H7 (cell line): ENCODE measurements at regions not wholly inside any gene's neighbourhood (a gene's known extent, or its start where the extent isn't known, plus 50 kb on each side); places are given as distances from the start of the nearest gene placed in this dataset.
A peak's percentile ranks its signal among the peaks of the same experiment; 100 is the strongest.
"Not testable (repeated sequence)": the region's sequence is repeated elsewhere in the genome, so short reads cannot be mapped to it uniquely, and the experiment has no call there.

Experiments used
- DNase-seq: peaks from one replicate; pipeline ENCODE4 v3.0.0; 2012
- H3K27me3 ChIP-seq: 2 replicates; pipeline ENCODE4 v1.6.0; 2011; ENCODE audit warnings: mild to moderate bottlenecking, low read length; ENCODE audit not compliant: control insufficient read depth, insufficient read depth
- H3K36me3 ChIP-seq: replicated peaks from 2 replicates; pipeline ENCODE4 v1.5.1; 2011; ENCODE audit warnings: low read length; ENCODE audit not compliant: control insufficient read depth, insufficient read depth
- H3K4me3 ChIP-seq: 2 replicates; pipeline ENCODE4 v1.5.1; 2011; ENCODE audit warnings: low read depth, mild to moderate bottlenecking, control low read depth, low read length, moderate library complexity; ENCODE audit not compliant: insufficient read depth

DNA sequence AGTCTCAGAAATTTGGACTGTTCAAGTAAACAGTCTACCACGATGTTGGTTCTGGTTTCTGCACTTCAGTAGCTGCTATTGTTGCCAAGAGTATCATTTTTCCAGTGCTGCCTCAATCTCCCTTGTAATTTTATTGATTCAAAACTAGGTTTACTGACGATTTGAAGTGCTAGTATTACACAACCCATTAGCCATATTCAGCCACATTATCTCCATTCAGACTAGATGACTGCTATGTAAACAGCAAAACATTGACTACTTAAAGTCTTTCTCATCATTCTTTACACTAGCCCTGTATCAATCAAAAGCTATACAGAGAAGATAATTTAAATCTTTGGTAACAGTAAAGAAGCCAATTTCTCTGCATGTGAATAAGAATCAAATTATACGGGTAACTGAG lies 102.0 kb upstream of the TSLP start:
- no peak overlapping the region for H3K4me3 ChIP-seq
- H3K36me3 ChIP-seq = no peaks in the 10 kb centered on the region
- no peaks in the 10 kb centered on the region for H3K27me3 ChIP-seq
- DNase-seq = no peak

- no peaks in the 10 kb centered on the region for H3K27me3 ChIP-seq
- peak; percentile 19 for DNase-seq
- no peaks in the 10 kb centered on the region for H3K36me3 ChIP-seq
- no peak overlapping the region for H3K4me3 ChIP-seq
These were observed 98.0 kb upstream of the TSLP start for GRCh38 chr5:110973510-110973909.

- H3K4me3 ChIP-seq = no peak overlapping the region
- H3K27me3 ChIP-seq = no peaks in the 10 kb centered on the region
- no peak for DNase-seq
- H3K36me3 ChIP-seq = no peaks in the 10 kb centered on the region
These were observed 93.6 kb upstream of the TSLP start for GRCh38 chr5:110977915-110978314.

GRCh38 chr5:110985882-110986281 lies 85.6 kb upstream of the TSLP start:
- not testable (repeated sequence) for H3K27me3 ChIP-seq, H3K4me3 ChIP-seq, DNase-seq, H3K36me3 ChIP-seq

DNA sequence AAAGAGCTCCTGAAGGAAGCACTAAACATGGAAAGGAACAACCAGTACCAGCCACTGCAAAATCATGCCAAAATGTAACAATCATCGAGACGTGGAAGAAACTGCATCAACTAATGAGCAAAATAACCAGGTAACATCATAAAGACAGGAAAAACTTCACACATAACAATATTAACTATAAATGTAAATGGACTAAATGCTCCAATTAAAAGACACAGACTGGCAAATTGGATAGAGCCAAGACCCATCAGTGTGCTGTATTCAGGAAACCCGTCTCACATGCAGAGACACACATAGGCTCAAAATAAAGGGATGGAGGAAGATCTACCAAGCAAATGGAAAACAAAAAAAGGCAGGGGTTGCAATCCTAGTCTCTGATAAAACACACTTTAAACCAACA lies 83.9 kb upstream of the TSLP start:
- not testable (repeated sequence) for H3K4me3 ChIP-seq, DNase-seq, H3K36me3 ChIP-seq, H3K27me3 ChIP-seq

- H3K4me3 ChIP-seq = no peak overlapping the region
- no peak for DNase-seq
- no peaks in the 10 kb centered on the region for H3K36me3 ChIP-seq
- H3K27me3 ChIP-seq = no peaks in the 10 kb centered on the region
These were observed 74.8 kb upstream of the TSLP start for GRCh38 chr5:110996742-110997141.

DNA sequence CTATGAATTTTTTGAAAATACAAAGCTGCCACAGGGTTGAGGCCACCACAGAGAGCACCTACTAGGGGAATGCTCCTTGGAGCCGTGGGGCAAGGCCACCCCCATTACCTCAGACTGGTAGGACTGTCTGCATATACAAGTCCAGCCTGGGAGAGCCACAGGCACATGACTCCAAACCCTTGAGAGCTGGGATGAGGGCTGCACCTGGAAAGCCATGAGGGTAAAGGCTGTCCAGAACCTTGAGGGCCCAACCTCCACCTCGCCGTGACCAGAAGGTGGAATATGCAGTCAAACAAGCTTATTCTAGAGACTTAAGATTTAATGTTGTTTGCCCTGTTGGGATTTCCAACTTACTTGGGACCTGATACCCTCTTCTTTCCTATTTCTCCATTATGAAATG lies 69.5 kb upstream of the TSLP start:
- no peaks in the 10 kb centered on the region for H3K36me3 ChIP-seq
- DNase-seq = no peak
- H3K4me3 ChIP-seq = no peak overlapping the region
- H3K27me3 ChIP-seq = no peaks in the 10 kb centered on the region

DNA sequence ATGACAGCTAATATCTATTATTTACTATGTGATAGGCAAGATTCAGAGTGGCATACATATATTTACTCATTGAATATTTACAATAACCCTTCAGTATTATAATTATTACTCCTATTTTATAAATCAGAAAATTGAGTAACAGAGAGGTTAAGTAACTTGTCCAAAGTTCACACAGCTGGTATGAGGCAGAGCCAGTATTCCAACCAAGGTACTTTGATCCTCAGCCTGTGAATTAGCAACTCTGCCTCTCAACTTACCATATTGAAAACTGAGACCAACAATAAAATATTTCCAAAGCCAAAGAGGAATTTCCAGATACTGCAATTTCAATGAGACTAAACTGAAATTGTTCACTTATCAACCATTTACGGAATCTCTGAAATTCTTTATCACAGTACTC lies 67.9 kb upstream of the TSLP start:
- no peaks in the 10 kb centered on the region for H3K36me3 ChIP-seq
- no peak overlapping the region for H3K4me3 ChIP-seq
- H3K27me3 ChIP-seq = no peaks in the 10 kb centered on the region
- DNase-seq = no peak

DNA sequence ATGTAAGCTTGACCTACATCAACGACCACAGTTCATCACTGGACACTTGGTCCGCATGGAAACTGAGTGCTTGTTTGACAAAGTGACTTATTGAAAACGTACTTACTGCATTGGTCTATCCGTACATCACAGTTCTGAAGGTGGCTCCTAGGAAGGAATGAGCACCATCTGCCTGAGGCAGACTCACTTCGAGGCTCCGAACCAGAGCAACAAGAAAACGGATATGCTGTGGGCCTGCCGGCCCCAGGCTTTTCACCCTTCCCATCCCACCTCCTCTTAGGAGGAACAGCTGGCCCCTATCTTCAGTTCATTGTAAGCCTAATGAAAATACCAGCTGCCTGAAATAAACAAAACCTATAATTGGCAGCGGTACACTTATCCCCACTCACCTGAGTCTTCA lies 67.2 kb upstream of the TSLP start:
- Histone ChIP-seq H3K4me3 (no peak overlapping the region), H3K27me3 (no peaks in the 10 kb centered on the region), H3K36me3 (no peaks in the 10 kb centered on the region)
- DNase-seq = no peak

DNA sequence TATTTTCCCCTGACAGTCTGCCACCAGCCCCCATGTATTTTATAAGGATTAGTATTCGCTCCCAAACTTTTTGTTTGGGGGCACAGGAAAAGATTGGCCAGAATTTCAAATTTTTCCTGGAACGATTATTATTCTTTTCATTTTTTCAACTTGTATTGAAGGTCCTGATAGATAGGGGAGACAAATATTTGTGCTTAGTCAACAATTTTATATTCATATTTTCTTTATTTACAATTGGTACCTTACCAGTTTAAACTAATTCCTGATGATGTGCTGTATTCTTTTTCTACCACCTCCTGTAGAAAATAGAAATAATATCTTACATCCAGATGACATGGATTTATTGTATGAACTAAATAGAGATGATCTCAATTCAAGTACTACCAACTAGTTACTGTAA lies 60.7 kb upstream of the TSLP start:
- no peak for DNase-seq
- Histone ChIP-seq H3K27me3 (no peaks in the 10 kb centered on the region), H3K4me3 (no peak overlapping the region), H3K36me3 (no peaks in the 10 kb centered on the region)

DNA sequence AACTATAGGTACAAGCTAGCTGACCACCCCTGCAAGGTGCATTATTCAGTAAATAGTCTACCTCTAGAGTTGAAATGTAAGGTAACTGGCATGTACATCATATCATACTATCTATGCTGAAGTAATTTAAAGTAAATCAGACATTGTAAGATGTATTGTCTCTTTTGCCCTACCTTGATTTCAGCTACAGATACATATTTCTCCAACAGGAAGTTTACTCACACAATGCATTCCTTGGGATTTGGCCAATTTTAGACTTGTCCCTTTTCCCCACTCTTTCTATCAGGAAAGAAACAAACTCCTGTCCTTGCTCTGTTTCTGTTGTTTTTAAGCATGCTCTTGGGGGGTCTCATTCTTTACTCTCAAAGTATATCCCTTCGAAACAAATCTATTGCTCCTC lies 58.5 kb upstream of the TSLP start:
- no peak for DNase-seq
- no peaks in the 10 kb centered on the region for H3K36me3 ChIP-seq
- no peaks in the 10 kb centered on the region for H3K27me3 ChIP-seq
- H3K4me3 ChIP-seq = no peak overlapping the region

DNA sequence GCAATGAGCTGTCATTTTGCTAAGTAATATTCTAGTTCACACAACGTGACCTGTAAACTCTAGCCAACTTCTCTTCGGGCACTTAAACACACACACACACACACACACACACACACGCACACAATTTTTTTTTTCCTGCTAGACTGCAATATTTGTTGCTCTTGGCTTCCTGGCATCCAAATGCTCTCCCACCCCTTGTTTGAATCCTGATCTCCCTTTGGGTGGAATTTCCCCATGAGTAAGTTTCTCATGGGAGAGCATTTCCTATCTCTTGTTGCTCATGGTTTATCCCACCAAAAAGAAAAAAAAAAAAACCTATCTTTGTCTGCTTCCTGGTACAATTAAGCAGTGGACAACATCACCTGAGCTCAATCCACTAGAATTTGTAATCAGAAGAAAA lies 54.7 kb upstream of the TSLP start:
- no peak for DNase-seq
- H3K36me3 ChIP-seq = no peaks in the 10 kb centered on the region
- H3K4me3 ChIP-seq = no peak overlapping the region
- H3K27me3 ChIP-seq = no peaks in the 10 kb centered on the region

GRCh38 chr5:111017731-111018130 lies 53.8 kb upstream of the TSLP start:
- DNase-seq = no peak
- H3K27me3 ChIP-seq = no peaks in the 10 kb centered on the region

More at GRCh38 chr5:111017731-111018130, 53.8 kb upstream of the TSLP start:
- no peak overlapping the region for H3K4me3 ChIP-seq
- H3K36me3 ChIP-seq = no peaks in the 10 kb centered on the region
